HepG2 (cell line): ENCODE measurements at regions not wholly inside any gene's neighbourhood (a gene's known extent, or its start where the extent isn't known, plus 50 kb on each side); places are given as distances from the start of the nearest gene placed in this dataset.

Experiments used
- CEBPB ChIP-seq: IDR thresholded peaks from 2 replicates; pipeline ENCODE4 v1.6.1; 2011; ENCODE audit warnings: low read depth, low read length, improper control_type of control experiment, borderline replicate concordance
- ETV6 ChIP-seq: sonication (generic); formaldehyde crosslinking; conservative IDR thresholded peaks from 2 replicates; pipeline ENCODE4 v1.4.0; 2020; ENCODE audit warnings: missing genetic modification reagents
- MTA1 ChIP-seq: sonication (generic); formaldehyde crosslinking; IDR thresholded peaks from 2 replicates; pipeline ENCODE4 v1.4.0; 2020; ENCODE audit warnings: missing genetic modification reagents, mild to moderate bottlenecking, borderline replicate concordance
- NBN ChIP-seq: fragments of 450-650 bp; conservative IDR thresholded peaks from 2 replicates; pipeline ENCODE4 v1.6.1; 2017
- NR2F1 ChIP-seq, 2 experiments: fragments of 450-650 bp in 1 of 2; formaldehyde crosslinking in 1 of 2; IDR thresholded peaks; 2 replicates each; pipeline versions ENCODE4 v1.5.0 to v1.6.1; 2016 to 2020; ENCODE audit warnings: mild to moderate bottlenecking in 1 of 2, missing compliant biosample characterization in 1 of 2, missing genetic modification reagents in 1 of 2, moderate library complexity in 1 of 2
- SMAD1 ChIP-seq: sonication (generic); formaldehyde crosslinking; IDR thresholded peaks from 2 replicates; pipeline ENCODE4 v1.4.0; 2020; ENCODE audit warnings: missing genetic modification reagents, low read depth, mild to moderate bottlenecking, borderline replicate concordance
- ZC3H4 ChIP-seq: sonication (generic); formaldehyde crosslinking; IDR thresholded peaks from 2 replicates; pipeline ENCODE4 v1.4.0; 2020; ENCODE audit warnings: missing genetic modification reagents, borderline replicate concordance
- ZFX ChIP-seq: sonication (generic); formaldehyde crosslinking; IDR thresholded peaks from 2 replicates; pipeline ENCODE4 v1.4.0; 2020; ENCODE audit warnings: mild to moderate bottlenecking, low read depth, missing genetic modification reagents, moderate library complexity
- TF ChIP-seq, protein P1 (sequence below): IDR thresholded peaks from 2 replicates; pipeline ENCODE4 v1.6.1; 2018; ENCODE audit warnings: missing genetic modification reagents
- TF ChIP-seq, protein P2 (sequence below): sonication (generic); formaldehyde crosslinking; IDR thresholded peaks from 2 replicates; pipeline ENCODE4 v1.8.1; 2023; ENCODE audit warnings: mild to moderate bottlenecking, missing genetic modification reagents

DNA sequence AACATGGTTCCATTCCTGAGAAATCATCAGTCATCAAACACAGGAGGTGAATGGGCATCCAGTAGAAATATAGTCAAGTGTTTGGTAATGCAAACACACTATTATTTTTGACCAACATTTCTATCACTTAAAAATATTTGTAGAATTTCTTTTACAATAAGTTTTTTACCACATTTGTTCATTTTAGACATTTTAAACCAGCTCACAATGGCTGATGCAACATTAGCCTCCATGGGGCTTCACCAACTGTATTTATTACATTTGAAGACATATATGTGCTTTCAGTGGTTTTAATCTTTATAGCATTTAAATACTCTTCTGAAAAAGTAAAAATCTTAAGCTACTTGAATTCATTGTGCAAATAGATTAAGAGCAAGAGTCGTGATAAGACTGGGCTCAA, 1201.4 kb upstream of the TMEM132C start:
- TF ChIP-seq CEBPB (no peak), NBN (no peak), ZFX (CRISPR knock-in tag) (no peak), MTA1 (CRISPR knock-in tag) (no peak), ZC3H4 (CRISPR knock-in tag) (no peak), NR2F1 (CRISPR knock-in tag; IDR thresholded peaks at IDR 0.05) (no peak), ETV6 (no peak), SMAD1 (CRISPR knock-in tag) (no peak)
- TF ChIP-seq, protein P1, sequence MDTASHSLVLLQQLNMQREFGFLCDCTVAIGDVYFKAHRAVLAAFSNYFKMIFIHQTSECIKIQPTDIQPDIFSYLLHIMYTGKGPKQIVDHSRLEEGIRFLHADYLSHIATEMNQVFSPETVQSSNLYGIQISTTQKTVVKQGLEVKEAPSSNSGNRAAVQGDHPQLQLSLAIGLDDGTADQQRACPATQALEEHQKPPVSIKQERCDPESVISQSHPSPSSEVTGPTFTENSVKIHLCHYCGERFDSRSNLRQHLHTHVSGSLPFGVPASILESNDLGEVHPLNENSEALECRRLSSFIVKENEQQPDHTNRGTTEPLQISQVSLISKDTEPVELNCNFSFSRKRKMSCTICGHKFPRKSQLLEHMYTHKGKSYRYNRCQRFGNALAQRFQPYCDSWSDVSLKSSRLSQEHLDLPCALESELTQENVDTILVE (CRISPR knock-in tag): no peak
- TF ChIP-seq, protein P2, sequence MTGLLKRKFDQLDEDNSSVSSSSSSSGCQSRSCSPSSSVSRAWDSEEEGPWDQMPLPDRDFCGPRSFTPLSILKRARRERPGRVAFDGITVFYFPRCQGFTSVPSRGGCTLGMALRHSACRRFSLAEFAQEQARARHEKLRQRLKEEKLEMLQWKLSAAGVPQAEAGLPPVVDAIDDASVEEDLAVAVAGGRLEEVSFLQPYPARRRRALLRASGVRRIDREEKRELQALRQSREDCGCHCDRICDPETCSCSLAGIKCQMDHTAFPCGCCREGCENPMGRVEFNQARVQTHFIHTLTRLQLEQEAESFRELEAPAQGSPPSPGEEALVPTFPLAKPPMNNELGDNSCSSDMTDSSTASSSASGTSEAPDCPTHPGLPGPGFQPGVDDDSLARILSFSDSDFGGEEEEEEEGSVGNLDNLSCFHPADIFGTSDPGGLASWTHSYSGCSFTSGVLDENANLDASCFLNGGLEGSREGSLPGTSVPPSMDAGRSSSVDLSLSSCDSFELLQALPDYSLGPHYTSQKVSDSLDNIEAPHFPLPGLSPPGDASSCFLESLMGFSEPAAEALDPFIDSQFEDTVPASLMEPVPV: no peak
